Endothelial cell of umbilical vein (primary cell): ENCODE measurements at regions not wholly inside any gene's neighbourhood (a gene's known extent, or its start where the extent isn't known, plus 50 kb on each side); places are given as distances from the start of the nearest gene placed in this dataset.

Experiments
- BruUV-seq: library from RNA; stranded (reverse); fragments of 400-500 nt; replicated peaks from 2 replicates; lab custom pipeline; 2021; lab: Mats Ljungman, UMichigan
- CTCF ChIA-PET: fragments of 300-600, 350-600 bp; sonication (Branson Sonifier 250); formaldehyde crosslinking; loops from one replicate; lab custom pipeline; 2021; ENCODE audit warnings: antibody characterized with exemption, inconsistent platforms; lab: Charles Lee
- POLR2A ChIA-PET: fragments of 300-600, 350-600 bp; sonication (Branson Sonifier 250); formaldehyde crosslinking; loops from one replicate; lab custom pipeline; 2021; ENCODE audit warnings: antibody characterized with exemption, inconsistent platforms; lab: Charles Lee
- DNase-seq: peaks from one replicate; pipeline ENCODE4 v3.0.0-alpha.2; 2011; ENCODE audit warnings: low read depth, low spot score
- FAIRE-seq: peaks from 2 replicates; lab custom pipeline; 2011; peaks lifted over from hg19 to GRCh38; lab: Jason Lieb, UNC
- H2AFZ ChIP-seq: 2 replicates; pipeline ENCODE4 v1.6.0; 2012; ENCODE audit warnings: low read depth, low read length, control low read depth, inconsistent platforms
- H3K27ac ChIP-seq: 2 replicates; pipeline ENCODE4 v1.5.1; 2011; ENCODE audit warnings: low read depth, mild to moderate bottlenecking, control low read depth, low read length, moderate library complexity; ENCODE audit not compliant: insufficient read depth
- H3K27me3 ChIP-seq, 2 experiments: 2 replicates each; pipeline versions ENCODE4 v1.6.0 to v1.6.1; 2011; ENCODE audit warnings: low read length in 2 of 2, mixed read lengths in 1 of 2; ENCODE audit not compliant: control insufficient read depth in 2 of 2, insufficient read depth in 2 of 2
- H3K36me3 ChIP-seq, 2 experiments: 2 replicates in 1 of 2; 3 replicates in 1 of 2; pipeline ENCODE4 v1.5.1; 2011; ENCODE audit warnings: low read length in 2 of 2, mild to moderate bottlenecking in 1 of 2, moderate library complexity in 1 of 2; ENCODE audit not compliant: control insufficient read depth in 2 of 2, insufficient read depth in 2 of 2; ENCODE audit errors: extremely low read depth in 1 of 2
- H3K4me1 ChIP-seq: 3 replicates; pipeline ENCODE4 v1.5.1; 2011; ENCODE audit warnings: mild to moderate bottlenecking, low read length; ENCODE audit not compliant: control insufficient read depth, insufficient read depth; ENCODE audit errors: extremely low read depth
- H3K4me2 ChIP-seq: 2 replicates; pipeline ENCODE4 v1.6.1; 2011; ENCODE audit warnings: low read length, control low read depth, mixed read lengths; ENCODE audit not compliant: insufficient read depth
- H3K4me3 ChIP-seq, 3 experiments: fragments of 200-600 bp in 1 of 3; sonication (generic), shearing (Covaris generic) in 1 of 3; replicated peaks in 1 of 3; 2 replicates each; pipeline ENCODE4 v1.5.1; 2011 to 2016; ENCODE audit warnings: control low read depth in 3 of 3, low read length in 3 of 3, mild to moderate bottlenecking in 2 of 3, inconsistent platforms in 1 of 3, low read depth in 1 of 3, moderate library complexity in 1 of 3; ENCODE audit not compliant: insufficient read depth in 1 of 3
- H3K79me2 ChIP-seq: 2 replicates; pipeline ENCODE4 v1.6.0; 2012; ENCODE audit warnings: low read length, inconsistent platforms; ENCODE audit not compliant: control insufficient read depth, insufficient read depth
- H3K9ac ChIP-seq: replicated peaks from 2 replicates; pipeline ENCODE3; 2011; ENCODE audit warnings: low read length, control low read depth; ENCODE audit not compliant: insufficient read depth; ENCODE audit errors: extremely low read depth
- H3K9me1 ChIP-seq: replicated peaks from 3 replicates; pipeline ENCODE4 v1.6.0; 2011; ENCODE audit warnings: mild to moderate bottlenecking, low read length; ENCODE audit not compliant: control insufficient read depth, insufficient read depth; ENCODE audit errors: extremely low read depth
- H3K9me3 ChIP-seq: replicated peaks from 2 replicates; pipeline ENCODE4 v1.5.1; 2012; ENCODE audit warnings: low read length, inconsistent platforms; ENCODE audit not compliant: control insufficient read depth, insufficient read depth
- H4K20me1 ChIP-seq: replicated peaks from 2 replicates; pipeline ENCODE3; 2011; ENCODE audit warnings: mild to moderate bottlenecking, low read length; ENCODE audit not compliant: control insufficient read depth, insufficient read depth; ENCODE audit errors: extremely low read depth
- CTCF ChIP-seq, 2 donors: IDR thresholded peaks; 1 replicate in 1 of 2; 2 replicates in 1 of 2; pipeline ENCODE4 v1.5.1; 2011; ENCODE audit warnings: low read length in 2 of 2, mild to moderate bottlenecking in 2 of 2, moderate library complexity in 2 of 2, control low read depth in 1 of 2, inconsistent platforms in 1 of 2, low read depth in 1 of 2; ENCODE audit not compliant: insufficient read depth in 1 of 2; ENCODE audit errors: extremely low read depth in 1 of 2
- EZH2 ChIP-seq: IDR thresholded peaks from 2 replicates; pipeline ENCODE4 v1.6.1; 2012; ENCODE audit warnings: borderline replicate concordance, low read depth, mild to moderate bottlenecking, moderate library complexity, low read length, inconsistent platforms; ENCODE audit not compliant: severe bottlenecking
- FOS ChIP-seq: IDR thresholded peaks from 2 replicates; pipeline ENCODE4 v1.6.1; 2011; ENCODE audit warnings: mild to moderate bottlenecking, low read length, moderate library complexity, borderline replicate concordance; ENCODE audit not compliant: insufficient read depth
- GATA2 ChIP-seq: IDR thresholded peaks from 2 replicates; pipeline ENCODE4 v1.7.0; 2011; ENCODE audit warnings: low read depth, mild to moderate bottlenecking, moderate library complexity, mixed read lengths, low read length; ENCODE audit not compliant: insufficient read length, insufficient read depth
- JUN ChIP-seq: IDR thresholded peaks from 2 replicates; pipeline ENCODE4 v1.6.1; 2011; ENCODE audit warnings: borderline replicate concordance, low read depth; ENCODE audit not compliant: insufficient read length, insufficient read depth
- MAX ChIP-seq: IDR thresholded peaks from 2 replicates; pipeline ENCODE4 v1.6.1; 2011; ENCODE audit not compliant: insufficient read depth, insufficient read length
- MYC ChIP-seq: IDR thresholded peaks from one replicate; pipeline ENCODE4 v1.6.1; 2011; ENCODE audit warnings: mild to moderate bottlenecking, low read depth, low read length
- POLR2A ChIP-seq: IDR thresholded peaks from 2 replicates; pipeline ENCODE4 v1.6.1; 2012; ENCODE audit warnings: low read depth, mild to moderate bottlenecking, control low read depth, low read length
- POLR2AphosphoS5 ChIP-seq: IDR thresholded peaks from 2 replicates; pipeline ENCODE4 v1.6.1; 2012; ENCODE audit warnings: low read depth, mild to moderate bottlenecking, control low read depth, low read length, moderate library complexity; ENCODE audit not compliant: insufficient read depth
- dilution Hi-C: fragments of 300-500 bp; cut with MboI; formaldehyde crosslinking; loops from one replicate; pipeline ENCODE4 v1.15.0; 2019; ENCODE audit warnings: low sequenced_read_pairs; ENCODE audit not compliant: extremely low pct_ligation_motif_present
- intact Hi-C: fragments of 100-400 bp; cut with micrococcal nuclease; formaldehyde crosslinking; loops from one replicate; pipeline ENCODE4 v1.10.0; 2022

GRCh38 chr15:95262866-95263564, 1031.7 kb downstream of the MCTP2 start:
- peak; percentile 80 for TF ChIP-seq JUN
- no peak for TF ChIP-seq MYC
- TF ChIP-seq GATA2 = peak; percentile 91
- peak; percentile 64 for TF ChIP-seq FOS
- no peak for TF ChIP-seq POLR2AphosphoS5
- peak; percentile 50 for TF ChIP-seq POLR2A
- TF ChIP-seq CTCF (IDR thresholded peaks at IDR 0.05; ENCODE audit: extremely low read depth in 1 of 2, insufficient read depth in 1 of 2, low read depth in 1 of 2, low read length in 2 of 2) = no peak
- no peak for TF ChIP-seq MAX
- no peak for TF ChIP-seq EZH2
- dilution Hi-C loops = no loop called here
- peak; percentile 85 for FAIRE-seq

More at GRCh38 chr15:95262866-95263564, 1031.7 kb downstream of the MCTP2 start:
- intact Hi-C loops = loop anchor here (1.0 kb wide), 4 partner anchors 26 to 421 kb away; no protein-coding TSS in a partner anchor
- H3K4me2 ChIP-seq = peak overlapping the region; percentile 71
- H3K27me3 ChIP-seq = no peaks in the 10 kb centered on the region
- no peaks in the 10 kb centered on the region for H3K9me1 ChIP-seq
- peaks cover 45% of the 10 kb centered on the region for H3K4me1 ChIP-seq
- peak overlapping the region; percentile 90 for H3K27ac ChIP-seq
- BruUV-seq = TSS peak; percentile 88
- no peaks in the 10 kb centered on the region for H4K20me1 ChIP-seq
- no peaks in the 10 kb centered on the region for H3K36me3 ChIP-seq
- H3K9ac ChIP-seq = peak overlapping the region; percentile 82
- no peaks in the 10 kb centered on the region for H3K79me2 ChIP-seq
- ChIA-PET POLR2A (interaction anchor here (1.1 to 1.2 kb wide), 2 partner anchors 33 to 41 kb away, joined by 3 to 6 read pairs; no protein-coding TSS in a partner anchor), CTCF (interaction anchor here (0.7 to 2.7 kb wide), 14 partner anchors 11 to 1090 kb away, joined by 3 to 13 read pairs (median 4); no protein-coding TSS in a partner anchor)
- no peak overlapping the region for H3K4me3 ChIP-seq
- H3K9me3 ChIP-seq = no peaks in the 10 kb centered on the region
- H2AFZ ChIP-seq = peak overlapping the region; percentile 4
- peak; percentile 78 for DNase-seq
